ENCODE measurements at regions not wholly inside any gene's neighbourhood (a gene's known extent, or its start where the extent isn't known, plus 50 kb on each side); places are given as distances from the start of the nearest gene placed in this dataset.

DNA sequence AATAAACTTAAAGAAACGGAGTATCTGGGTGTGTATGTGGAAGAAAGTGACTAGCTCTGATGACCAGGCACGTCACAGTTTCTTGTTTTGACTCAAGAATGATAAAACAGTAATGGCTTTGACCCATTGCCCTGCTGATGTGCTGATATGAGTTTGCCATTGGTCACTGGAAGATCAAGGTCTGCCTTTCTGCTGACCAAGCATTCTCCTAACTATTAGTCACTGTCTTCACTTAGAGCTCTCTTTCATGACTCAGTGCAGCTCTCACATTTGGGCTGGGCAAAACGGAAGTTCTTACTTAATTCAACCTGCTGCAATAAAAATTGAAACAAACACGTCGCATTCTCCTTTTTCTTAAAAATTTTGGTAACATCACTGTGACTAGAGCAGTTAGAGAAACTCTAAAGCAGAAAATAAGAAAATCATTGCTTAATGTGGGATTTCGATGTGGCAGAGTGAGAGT, 366.7 kb downstream of the BTG1 start:
- ATAC-seq (peak; percentile 97), DNase-seq (peak; percentile 67)
- TF ChIP-seq, protein P1, sequence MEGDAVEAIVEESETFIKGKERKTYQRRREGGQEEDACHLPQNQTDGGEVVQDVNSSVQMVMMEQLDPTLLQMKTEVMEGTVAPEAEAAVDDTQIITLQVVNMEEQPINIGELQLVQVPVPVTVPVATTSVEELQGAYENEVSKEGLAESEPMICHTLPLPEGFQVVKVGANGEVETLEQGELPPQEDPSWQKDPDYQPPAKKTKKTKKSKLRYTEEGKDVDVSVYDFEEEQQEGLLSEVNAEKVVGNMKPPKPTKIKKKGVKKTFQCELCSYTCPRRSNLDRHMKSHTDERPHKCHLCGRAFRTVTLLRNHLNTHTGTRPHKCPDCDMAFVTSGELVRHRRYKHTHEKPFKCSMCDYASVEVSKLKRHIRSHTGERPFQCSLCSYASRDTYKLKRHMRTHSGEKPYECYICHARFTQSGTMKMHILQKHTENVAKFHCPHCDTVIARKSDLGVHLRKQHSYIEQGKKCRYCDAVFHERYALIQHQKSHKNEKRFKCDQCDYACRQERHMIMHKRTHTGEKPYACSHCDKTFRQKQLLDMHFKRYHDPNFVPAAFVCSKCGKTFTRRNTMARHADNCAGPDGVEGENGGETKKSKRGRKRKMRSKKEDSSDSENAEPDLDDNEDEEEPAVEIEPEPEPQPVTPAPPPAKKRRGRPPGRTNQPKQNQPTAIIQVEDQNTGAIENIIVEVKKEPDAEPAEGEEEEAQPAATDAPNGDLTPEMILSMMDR (IDR thresholded peaks at IDR 0.05): no peak
- no peaks in the 10 kb centered on the region for H3K27me3 Mint-ChIP-seq
- POLR2A ChIA-PET: interaction anchor here (0.9 to 1.3 kb wide), 5 partner anchors 10 to 367 kb away, joined by 3 to 5 read pairs (median 3); partner anchors contain the start of gene BTG1
- H3K27ac Mint-ChIP-seq: peak overlapping the region; percentile 80
- H3K4me3 Mint-ChIP-seq: peak overlapping the region; percentile 66
- intact Hi-C loops (cut with micrococcal nuclease): no loop called here
- H3K4me1 Mint-ChIP-seq (ENCODE audit: low read depth): peaks cover 35% of the 10 kb centered on the region
- no peaks in the 10 kb centered on the region for H3K9me3 Mint-ChIP-seq
- CTCF ChIA-PET: interaction anchor here (0.6 to 2.0 kb wide), 6 partner anchors 9 to 397 kb away, joined by 3 to 10 read pairs (median 4); no protein-coding TSS in a partner anchor
- H3K36me3 Mint-ChIP-seq (ENCODE audit: low read depth): no peaks in the 10 kb centered on the region

DNA sequence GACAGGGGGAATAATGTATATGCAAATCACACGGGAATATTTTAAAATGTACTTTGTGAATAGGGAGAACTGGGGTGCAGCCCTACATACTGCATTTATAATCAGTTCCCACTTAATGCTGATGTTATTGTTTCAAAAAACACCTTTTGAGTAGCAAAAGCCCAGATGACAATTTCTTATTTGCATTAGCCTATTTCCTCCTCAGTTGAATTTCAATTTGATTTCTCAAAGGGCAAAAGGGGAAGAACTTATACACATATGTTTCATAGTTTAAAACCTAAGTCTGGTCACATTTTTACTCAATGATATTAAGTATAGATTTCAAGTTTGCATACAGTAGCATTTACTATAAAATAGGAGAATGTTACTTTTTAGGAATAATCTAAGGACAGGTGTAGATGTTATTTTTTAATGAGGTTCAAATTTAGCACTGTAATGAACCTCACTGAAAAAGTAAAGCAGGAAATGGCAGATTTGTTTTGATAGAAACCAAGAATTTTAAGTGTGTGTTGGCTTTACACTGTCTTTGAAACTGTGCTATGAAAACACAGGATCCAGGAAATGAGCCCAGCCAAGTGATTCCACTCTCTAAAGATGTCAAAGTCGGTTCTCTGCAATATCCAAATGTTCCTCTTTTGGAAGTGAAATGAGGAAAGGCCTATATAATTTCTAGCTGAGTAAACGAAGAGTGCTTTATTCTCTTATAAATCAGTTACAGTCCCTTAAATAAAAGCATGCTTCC, 367.4 kb downstream of the BTG1 start:
- no peaks in the 10 kb centered on the region for H3K36me3 Mint-ChIP-seq (ENCODE audit: low read depth)
- DNase-seq: no peak

DNA sequence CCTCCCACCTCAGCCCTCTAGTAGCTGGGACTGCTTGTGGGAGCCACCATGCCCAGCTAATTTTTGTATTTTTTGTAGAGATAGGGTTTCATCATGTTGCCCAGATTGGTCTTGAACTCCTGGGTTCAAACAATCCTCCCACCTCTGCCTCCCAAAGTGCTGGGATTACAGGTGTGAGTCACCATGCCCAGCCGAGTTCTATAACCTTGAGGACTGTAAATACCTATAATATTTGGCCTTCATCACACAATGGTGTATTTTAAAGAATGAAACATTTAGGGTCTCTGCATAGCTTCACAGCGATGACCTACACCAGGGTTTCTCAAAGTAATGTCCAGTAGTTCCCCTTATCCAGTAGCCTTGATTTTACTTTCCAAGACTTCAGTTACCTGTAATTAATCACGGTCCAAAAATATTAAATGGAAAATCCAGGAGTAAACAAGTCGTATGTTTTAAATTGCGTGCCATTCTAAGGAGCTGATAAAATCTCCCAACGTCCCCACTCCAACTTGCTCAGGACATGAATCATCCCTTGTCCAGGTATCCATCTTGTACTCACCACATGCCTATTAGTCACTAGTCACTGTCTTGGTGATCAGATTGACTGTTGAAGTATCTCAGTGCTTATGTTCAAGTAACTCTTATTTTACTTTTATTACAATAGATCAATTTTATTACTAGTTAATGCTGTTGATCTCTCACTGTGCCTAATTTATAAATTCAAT, 368.2 kb downstream of the BTG1 start:
- TF ChIP-seq, protein P1 (IDR thresholded peaks at IDR 0.05): no peak
- ATAC-seq (no peak), DNase-seq (no peak)
- Mint-ChIP-seq H3K4me3 (no peak overlapping the region), H3K27me3 (no peaks in the 10 kb centered on the region), H3K27ac (no peak overlapping the region), H3K36me3 (ENCODE audit: low read depth) (no peaks in the 10 kb centered on the region), H3K4me1 (ENCODE audit: low read depth) (peaks cover 32% of the 10 kb centered on the region), H3K9me3 (no peaks in the 10 kb centered on the region)
- ChIA-PET CTCF (interaction anchor here (1.0 to 1.2 kb wide), 2 partner anchors 9 to 213 kb away, joined by 3 read pairs; no protein-coding TSS in a partner anchor), POLR2A (interaction anchor here (0.6 to 0.7 kb wide), 3 partner anchors 9 to 395 kb away, joined by 3 read pairs; no protein-coding TSS in a partner anchor)
- intact Hi-C loops (cut with micrococcal nuclease): no loop called here

More for the DNA sequence above, 367.4 kb downstream of the BTG1 start:
- H3K4me3 Mint-ChIP-seq: peak overlapping the region; percentile 66
- ATAC-seq: peak; percentile 31
- TF ChIP-seq, protein P1 (IDR thresholded peaks at IDR 0.05): no peak
- H3K27ac Mint-ChIP-seq: peak overlapping the region; percentile 80
- intact Hi-C loops (cut with micrococcal nuclease): no loop called here
- peaks cover 33% of the 10 kb centered on the region for H3K4me1 Mint-ChIP-seq (ENCODE audit: low read depth)
- no peaks in the 10 kb centered on the region for H3K27me3 Mint-ChIP-seq
- H3K9me3 Mint-ChIP-seq: no peaks in the 10 kb centered on the region
- CTCF ChIA-PET: interaction anchor here (1.0 to 2.0 kb wide), 4 partner anchors 9 to 200 kb away, joined by 3 to 10 read pairs (median 5); no protein-coding TSS in a partner anchor
- POLR2A ChIA-PET: interaction anchor here (0.9 to 1.3 kb wide), 5 partner anchors 11 to 367 kb away, joined by 3 to 5 read pairs (median 3); partner anchors contain the start of gene BTG1

DNA sequence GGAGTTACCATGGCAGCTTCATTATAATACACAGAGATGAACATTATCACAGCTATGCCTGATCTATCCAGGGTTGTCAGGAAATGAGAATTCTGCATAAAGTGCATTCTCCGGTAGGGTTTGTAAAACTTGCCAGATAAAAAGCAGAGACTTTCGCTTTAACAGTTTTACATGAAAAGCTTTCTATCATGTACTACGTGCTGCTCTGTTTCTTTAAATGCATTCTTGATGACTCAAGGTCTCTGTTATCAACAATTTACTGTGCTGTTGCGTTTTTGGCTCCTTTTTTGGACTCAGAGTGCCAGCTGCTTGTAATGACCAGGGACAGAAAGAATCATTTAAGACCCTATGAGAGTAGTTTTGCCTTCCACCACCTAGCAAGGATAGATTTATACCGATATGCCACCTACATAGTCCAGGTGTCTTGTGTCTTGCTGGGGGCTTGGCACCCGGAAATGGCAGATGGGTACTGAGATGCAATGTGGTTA, 371.2 kb downstream of the BTG1 start:
- TF ChIP-seq, protein P1 (IDR thresholded peaks at IDR 0.05): no peak
- intact Hi-C loops (cut with micrococcal nuclease): no loop called here
- Mint-ChIP-seq H3K27me3 (no peaks in the 10 kb centered on the region), H3K9me3 (no peaks in the 10 kb centered on the region), H3K4me3 (no peak overlapping the region), H3K27ac (no peak overlapping the region), H3K4me1 (ENCODE audit: low read depth) (peaks cover 31% of the 10 kb centered on the region), H3K36me3 (ENCODE audit: low read depth) (no peaks in the 10 kb centered on the region)
- ChIA-PET CTCF (interaction anchor here (1.0 kb wide), 2 partner anchors 15 to 393 kb away, joined by 3 read pairs; no protein-coding TSS in a partner anchor), POLR2A (no interaction called here)
- no peak for DNase-seq
- no peak for ATAC-seq

Data from activated CD8-positive, alpha-beta T cell treated with anti-CD3 and anti-CD28 coated beads for 36 hours (primary cell).